ENCODE measurements at regions not wholly inside any gene's neighbourhood (a gene's known extent, or its start where the extent isn't known, plus 50 kb on each side); places are given as distances from the start of the nearest gene placed in this dataset.

DNA sequence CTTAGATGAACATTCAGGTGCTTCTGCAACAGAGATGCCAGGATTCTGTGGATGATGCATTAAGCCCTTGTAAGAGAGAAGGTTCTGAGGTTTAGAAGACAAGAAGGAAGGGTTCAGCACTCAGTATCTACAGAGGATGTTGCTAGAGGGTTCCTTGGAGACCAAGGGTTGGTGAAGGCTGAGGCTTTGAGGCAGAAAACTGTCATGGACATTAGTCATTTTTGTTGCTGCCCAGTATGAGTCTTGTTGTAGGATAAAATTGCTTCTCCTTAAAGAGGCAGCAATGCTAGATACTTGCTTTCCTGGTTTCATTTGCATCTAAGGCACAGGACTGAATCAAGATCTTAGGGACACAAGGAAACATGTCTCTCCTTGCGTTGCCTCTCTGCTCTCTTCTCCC is 319.4 kb upstream of the NFIA start:
- FAIRE-seq, result no peak

More for the DNA sequence above, 319.4 kb upstream of the NFIA start:
- Histone ChIP-seq H3K56ac (replicated peaks; ENCODE audit: insufficient read length, low read depth, low read length) (no peak overlapping the region), H3K4me1 (replicated peaks in 1 of 4; ENCODE audit: control insufficient read depth in 3 of 4, insufficient read depth in 4 of 4, low read length in 3 of 4) (no peaks in the 10 kb centered on the region), H3K36me3 (ENCODE audit: control insufficient read depth in 2 of 4, insufficient read depth in 4 of 4, low read length in 3 of 4) (no peaks in the 10 kb centered on the region), H2BK120ac (replicated peaks; ENCODE audit: low read depth, low read length) (no peak overlapping the region), H3K4ac (replicated peaks; ENCODE audit: insufficient read length, low read depth, low read length) (no peak overlapping the region), H2AK5ac (ENCODE audit: low read depth, low read length) (no peak overlapping the region), H2BK20ac (ENCODE audit: low read length) (no peak overlapping the region), H4K5ac (ENCODE audit: insufficient read length, low read depth, low read length) (no peak overlapping the region), H2BK15ac (ENCODE audit: low read length) (no peak overlapping the region), H2BK5ac (ENCODE audit: low read depth, low read length) (no peak overlapping the region), H3K27me3 (replicated peaks in 1 of 4; ENCODE audit: control insufficient read depth in 3 of 4, extremely low read depth in 1 of 4, insufficient read depth in 3 of 4, low read length in 3 of 4) (no peaks in the 10 kb centered on the region; a peak in 1 of 7 replicates), H3K18ac (ENCODE audit: extremely low read depth, low read length) (no peak overlapping the region), H3K23me2 (ENCODE audit: low read depth, low read length) (no peaks in the 10 kb centered on the region; the same call in 1 of the 2 replicates), H2BK12ac (ENCODE audit: low read depth, low read length) (no peak overlapping the region), H2AFZ (ENCODE audit: low read length) (no peak overlapping the region), H3K9me3 (ENCODE audit: insufficient read depth in 2 of 2, low read depth in 1 of 2, low read length in 1 of 2) (no peaks in the 10 kb centered on the region), H3K27ac (ENCODE audit: low read depth, low read length) (no peak overlapping the region), H3K79me2 (ENCODE audit: control insufficient read depth in 1 of 2, insufficient read depth in 2 of 2, low read length in 2 of 2) (no peaks in the 10 kb centered on the region), H4K91ac (replicated peaks; ENCODE audit: insufficient read length, low read length) (no peak overlapping the region), H3K4me3 (ENCODE audit: extremely low read depth in 1 of 4, insufficient read depth in 2 of 4, low read depth in 3 of 4, low read length in 4 of 4) (no peak overlapping the region), H4K20me1 (replicated peaks in 1 of 2; ENCODE audit: control insufficient read depth in 1 of 2, insufficient read depth in 2 of 2, low read length in 2 of 2) (no peaks in the 10 kb centered on the region), H3K9ac (replicated peaks in 1 of 4; ENCODE audit: extremely low read depth in 1 of 4, low read depth in 3 of 4, low read length in 3 of 4) (no peak overlapping the region), H4K8ac (ENCODE audit: extremely low read depth, insufficient read depth, low read length) (no peak overlapping the region), H3K23ac (ENCODE audit: insufficient read length) (no peak overlapping the region), H3K79me1 (ENCODE audit: low read depth, low read length) (no peaks in the 10 kb centered on the region), H3K4me2 (ENCODE audit: insufficient read depth in 1 of 2, low read depth in 2 of 2, low read length in 2 of 2) (no peak overlapping the region), H3K14ac (ENCODE audit: insufficient read length) (no peak overlapping the region)
- CTCF ChIA-PET (ENCODE audit: partially characterized antibody), result interaction anchor here (0.6 to 2.6 kb wide), 3 partner anchors 279 to 605 kb away, joined by 3 to 23 read pairs (median 3); no protein-coding TSS in a partner anchor
- 100% methylated on average over 1 of the region's 1 CpG; no CpG with 5 or more reads in 1 of the 2 experiments for WGBS, 2 experiments (ENCODE audit: extremely low coverage in 1 of 2, insufficient coverage in 1 of 2, insufficient read length in 1 of 2, insufficient replicate concordance in 2 of 2, low coverage in 1 of 2, low lambda C conversion rate in 2 of 2, missing lambda C conversion rate in 1 of 2)
- DNase-seq (ENCODE audit: low read depth in 1 of 2, low spot score in 2 of 2), result no peak
- TF ChIP-seq BCL11A (IDR thresholded peaks at IDR 0.05; ENCODE audit: low read depth in 2 of 2, low read length in 2 of 2), result no peak
- POLR2A ChIA-PET (ENCODE audit: partially characterized antibody), result no interaction called here
